ENCODE measurements at regions not wholly inside any gene's neighbourhood (a gene's known extent, or its start where the extent isn't known, plus 50 kb on each side); places are given as distances from the start of the nearest gene placed in this dataset.

- DNase-seq (ENCODE audit: low spot score): no peak
Observed at GRCh38 chr18:37754141-37754540, 188.5 kb upstream of the CELF4 start.

GRCh38 chr18:37742436-37742835, 176.8 kb upstream of the CELF4 start:
- DNase-seq (ENCODE audit: low spot score): no peak

- no peak for DNase-seq (ENCODE audit: low spot score)
Observed at GRCh38 chr18:37741032-37741623, 175.5 kb upstream of the CELF4 start.

GRCh38 chr18:37734406-37734805, 168.8 kb upstream of the CELF4 start:
- no peak for DNase-seq (ENCODE audit: low spot score)

GRCh38 chr18:37729716-37730115, 164.1 kb upstream of the CELF4 start:
- no peak for DNase-seq (ENCODE audit: low spot score)

GRCh38 chr18:37724206-37724605, 158.6 kb upstream of the CELF4 start:
- no peak for DNase-seq (ENCODE audit: low spot score)

- DNase-seq (ENCODE audit: low spot score): no peak
Observed at GRCh38 chr18:37721544-37722522, 156.2 kb upstream of the CELF4 start.

GRCh38 chr18:37720663-37721062, 155.1 kb upstream of the CELF4 start:
- DNase-seq (ENCODE audit: low spot score): no peak

- no peak for DNase-seq (ENCODE audit: low spot score)
Observed at GRCh38 chr18:37717656-37718055, 152.1 kb upstream of the CELF4 start.

- no peak for DNase-seq (ENCODE audit: low spot score)
Observed at GRCh38 chr18:37717098-37717497, 151.5 kb upstream of the CELF4 start.

- DNase-seq (ENCODE audit: low spot score): no peak
Observed at GRCh38 chr18:37716106-37716735, 150.6 kb upstream of the CELF4 start.

- DNase-seq (ENCODE audit: low spot score): no peak
Observed at GRCh38 chr18:37714691-37715090, 149.1 kb upstream of the CELF4 start.

- no peak for DNase-seq (ENCODE audit: low spot score)
Observed at GRCh38 chr18:37712776-37713175, 147.2 kb upstream of the CELF4 start.

GRCh38 chr18:37711766-37712505, 146.3 kb upstream of the CELF4 start:
- no peak for DNase-seq (ENCODE audit: low spot score)

GRCh38 chr18:37710726-37711125, 145.1 kb upstream of the CELF4 start:
- DNase-seq (ENCODE audit: low spot score): no peak

GRCh38 chr18:37709740-37710139, 144.1 kb upstream of the CELF4 start:
- DNase-seq (ENCODE audit: low spot score): no peak

GRCh38 chr18:37705016-37705415, 139.4 kb upstream of the CELF4 start:
- DNase-seq (ENCODE audit: low spot score): no peak

- no peak for DNase-seq (ENCODE audit: low spot score)
Observed at GRCh38 chr18:37702841-37703240, 137.2 kb upstream of the CELF4 start.

GRCh38 chr18:37701967-37702366, 136.4 kb upstream of the CELF4 start:
- no peak for DNase-seq (ENCODE audit: low spot score)

- no peak for DNase-seq (ENCODE audit: low spot score)
Observed at GRCh38 chr18:37698508-37699040, 133.0 kb upstream of the CELF4 start.

GRCh38 chr18:37694516-37694915, 128.9 kb upstream of the CELF4 start:
- DNase-seq (ENCODE audit: low spot score): no peak

- DNase-seq (ENCODE audit: low spot score): no peak
Observed at GRCh38 chr18:37691162-37691561, 125.6 kb upstream of the CELF4 start.
